Smooth muscle cell of the brain vasculature (primary cell): ENCODE measurements at regions not wholly inside any gene's neighbourhood (a gene's known extent, or its start where the extent isn't known, plus 50 kb on each side); places are given as distances from the start of the nearest gene placed in this dataset.
"Not testable (repeated sequence)": the region's sequence is repeated elsewhere in the genome, so short reads cannot be mapped to it uniquely, and the experiment has no call there.

Experiments
- DNase-seq: peaks from one replicate; pipeline ENCODE4 v3.0.0-alpha.2; 2012; ENCODE audit warnings: low read depth, low spot score

GRCh38 chr2:3036432-3037125 lies 341.0 kb downstream of the EIPR1 start:
- no peak for DNase-seq

- no peak for DNase-seq
Measured at GRCh38 chr2:3035385-3036050, 342.1 kb downstream of the EIPR1 start.

GRCh38 chr2:3034856-3035255 lies 342.8 kb downstream of the EIPR1 start:
- no peak for DNase-seq

- DNase-seq: no peak
Measured at GRCh38 chr2:3034396-3034795, 343.2 kb downstream of the EIPR1 start.

GRCh38 chr2:3033315-3033714 lies 344.3 kb downstream of the EIPR1 start:
- no peak for DNase-seq

- DNase-seq: not testable (repeated sequence)
Measured at GRCh38 chr2:3030791-3031190, 346.8 kb downstream of the EIPR1 start.

GRCh38 chr2:3025984-3026383 lies 351.6 kb downstream of the EIPR1 start:
- no peak for DNase-seq

- DNase-seq: no peak
Measured at GRCh38 chr2:3025261-3025660, 352.4 kb downstream of the EIPR1 start.

- DNase-seq: no peak
Measured at GRCh38 chr2:3024401-3024935, 353.1 kb downstream of the EIPR1 start.

- no peak for DNase-seq
Measured at GRCh38 chr2:3023531-3023930, 354.1 kb downstream of the EIPR1 start.

GRCh38 chr2:3022841-3023372 lies 354.7 kb downstream of the EIPR1 start:
- no peak for DNase-seq

GRCh38 chr2:3021720-3022119 lies 355.9 kb downstream of the EIPR1 start:
- DNase-seq: no peak

- DNase-seq: no peak
Measured at GRCh38 chr2:3010001-3010400, 367.6 kb downstream of the EIPR1 start.

GRCh38 chr2:3009483-3009882 lies 368.1 kb downstream of the EIPR1 start:
- DNase-seq: no peak

GRCh38 chr2:3009005-3009404 lies 368.6 kb downstream of the EIPR1 start:
- no peak for DNase-seq

- no peak for DNase-seq
Measured at GRCh38 chr2:3008561-3008960, 369.1 kb downstream of the EIPR1 start.

- no peak for DNase-seq
Measured at GRCh38 chr2:3007135-3007534, 370.5 kb downstream of the EIPR1 start.

GRCh38 chr2:3005859-3006501 lies 371.6 kb downstream of the EIPR1 start:
- DNase-seq: no peak

GRCh38 chr2:3001615-3002560 lies 375.7 kb downstream of the EIPR1 start:
- no peak for DNase-seq

GRCh38 chr2:3000968-3001367 lies 376.6 kb downstream of the EIPR1 start:
- DNase-seq: no peak

- no peak for DNase-seq
Measured at GRCh38 chr2:3000125-3000524, 377.5 kb downstream of the EIPR1 start.
